GM12891 (cell line): ENCODE measurements at regions not wholly inside any gene's neighbourhood (a gene's known extent, or its start where the extent isn't known, plus 50 kb on each side); places are given as distances from the start of the nearest gene placed in this dataset.

Experiments
- POLR2AphosphoS5 ChIP-seq: IDR thresholded peaks from 2 replicates; pipeline ENCODE4 v1.6.1; 2011; ENCODE audit warnings: low read depth, low read length, control low read depth
- TAF1 ChIP-seq: IDR thresholded peaks from 2 replicates; pipeline ENCODE4 v1.6.1; 2011; ENCODE audit warnings: low read depth, low read length, control low read depth

DNA sequence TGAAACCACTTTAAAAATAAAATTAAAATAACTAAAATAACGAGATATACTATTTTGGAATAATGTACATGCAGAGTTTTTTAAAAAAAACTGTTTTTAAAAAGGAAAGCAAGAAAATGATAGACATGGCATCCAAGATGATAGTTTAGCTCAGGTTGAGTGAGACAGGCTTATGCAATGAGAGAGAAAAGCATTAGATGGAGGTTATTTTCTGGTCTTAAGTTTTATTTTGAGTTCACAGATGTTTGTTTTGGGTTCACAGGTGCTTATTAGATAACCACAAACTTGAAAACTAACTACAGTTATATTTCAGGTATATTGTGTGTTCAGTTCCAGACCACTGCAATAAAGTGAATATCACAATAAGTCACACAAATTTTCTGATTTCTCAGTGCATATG is 413.6 kb upstream of the TMCO5A start:
- no peak for TF ChIP-seq TAF1
- no peak for TF ChIP-seq POLR2AphosphoS5
